ENCODE measurements at regions not wholly inside any gene's neighbourhood (a gene's known extent, or its start where the extent isn't known, plus 50 kb on each side); places are given as distances from the start of the nearest gene placed in this dataset.
A peak's percentile ranks its signal among the peaks of the same experiment; 100 is the strongest.

DNA sequence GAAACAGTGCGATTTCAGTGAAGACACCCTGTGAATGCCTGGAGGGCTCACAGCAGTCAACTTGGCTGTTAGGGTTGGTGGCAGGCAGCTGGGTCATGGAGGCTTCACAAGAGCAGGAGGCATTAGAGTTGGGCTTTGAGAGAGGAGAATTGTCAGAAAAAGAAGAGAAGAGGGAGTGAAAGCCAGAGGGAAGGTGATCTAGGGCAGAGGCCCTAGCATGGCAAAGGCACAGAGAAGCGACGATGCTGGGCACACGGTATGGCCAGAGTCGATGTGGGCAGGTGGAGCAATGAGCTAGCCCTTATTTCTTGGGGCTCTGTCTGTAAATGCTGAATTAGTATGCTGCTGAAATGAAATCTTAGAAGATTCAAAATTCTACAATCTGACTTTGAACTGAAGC, 52.6 kb upstream of the OLFM4 start:
- no peaks in the 10 kb centered on the region for H3K9me3 ChIP-seq (ENCODE audit: control insufficient read depth, low read depth, low read length)
- no peak overlapping the region for H3K9ac ChIP-seq (ENCODE audit: low read length)
- H3K4me3 ChIP-seq (ENCODE audit: low read length) = no peak overlapping the region
- H3K27me3 ChIP-seq (ENCODE audit: control insufficient read depth, insufficient read depth, low read length) = no peaks in the 10 kb centered on the region
- no peak overlapping the region for H3K27ac ChIP-seq (ENCODE audit: low read length)
- no peaks in the 10 kb centered on the region for H3K36me3 ChIP-seq (ENCODE audit: control insufficient read depth, low read depth, low read length)
- H3K4me1 ChIP-seq (ENCODE audit: control insufficient read depth, low read depth, low read length) = no peaks in the 10 kb centered on the region

DNA sequence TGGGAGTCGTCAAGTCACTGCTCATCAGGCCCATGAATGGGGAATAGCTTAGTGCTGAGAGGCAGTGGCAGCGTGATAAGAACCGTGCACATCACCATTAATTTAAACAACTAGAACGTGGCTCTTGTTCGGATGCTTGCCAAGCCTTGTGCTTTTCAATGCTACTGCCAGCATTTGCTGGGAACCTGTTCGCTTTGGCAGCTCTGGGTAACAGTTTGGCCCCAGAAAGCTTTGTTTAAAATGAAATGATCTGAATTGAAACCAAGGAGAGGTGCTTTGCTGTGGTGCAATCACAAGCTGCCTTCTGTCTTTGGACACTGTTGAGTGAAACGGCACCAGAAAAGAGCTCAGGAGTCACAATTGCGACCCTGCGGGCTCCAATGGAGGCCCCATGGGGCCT, 53.5 kb upstream of the OLFM4 start:
- Histone ChIP-seq H3K27ac (ENCODE audit: low read length) (no peak overlapping the region), H3K9me3 (ENCODE audit: control insufficient read depth, low read depth, low read length) (no peaks in the 10 kb centered on the region), H3K27me3 (ENCODE audit: control insufficient read depth, insufficient read depth, low read length) (no peaks in the 10 kb centered on the region), H3K9ac (ENCODE audit: low read length) (no peak overlapping the region), H3K36me3 (ENCODE audit: control insufficient read depth, low read depth, low read length) (no peaks in the 10 kb centered on the region), H3K4me1 (ENCODE audit: control insufficient read depth, low read depth, low read length) (no peaks in the 10 kb centered on the region), H3K4me3 (ENCODE audit: low read length) (no peak overlapping the region)

DNA sequence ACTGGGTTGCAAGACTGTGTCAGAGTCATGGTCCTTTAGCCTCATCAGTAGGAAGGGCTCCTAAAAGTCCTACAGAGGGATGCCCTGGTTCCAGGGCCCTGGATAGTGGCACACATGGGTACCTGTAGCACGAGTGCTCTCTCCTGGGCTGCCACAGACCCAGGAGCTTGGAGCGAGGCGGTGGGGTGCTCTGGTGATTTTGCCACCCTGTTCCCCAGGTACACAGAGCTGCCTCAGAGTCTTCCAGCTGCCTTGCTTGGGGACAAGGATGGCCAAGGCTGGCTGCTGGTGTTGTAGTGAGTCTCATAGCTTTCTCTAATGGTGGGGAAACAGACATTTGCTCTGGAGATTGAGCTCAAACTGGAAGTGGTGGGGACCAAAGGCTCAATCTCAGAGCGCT, 53.9 kb upstream of the OLFM4 start:
- H3K4me1 ChIP-seq (ENCODE audit: control insufficient read depth, low read depth, low read length) = no peaks in the 10 kb centered on the region
- no peaks in the 10 kb centered on the region for H3K27me3 ChIP-seq (ENCODE audit: control insufficient read depth, insufficient read depth, low read length)
- H3K36me3 ChIP-seq (ENCODE audit: control insufficient read depth, low read depth, low read length) = no peaks in the 10 kb centered on the region
- H3K9ac ChIP-seq (ENCODE audit: low read length) = no peak overlapping the region
- H3K27ac ChIP-seq (ENCODE audit: low read length) = no peak overlapping the region
- H3K9me3 ChIP-seq (ENCODE audit: control insufficient read depth, low read depth, low read length) = no peaks in the 10 kb centered on the region
- H3K4me3 ChIP-seq (ENCODE audit: low read length) = no peak overlapping the region

DNA sequence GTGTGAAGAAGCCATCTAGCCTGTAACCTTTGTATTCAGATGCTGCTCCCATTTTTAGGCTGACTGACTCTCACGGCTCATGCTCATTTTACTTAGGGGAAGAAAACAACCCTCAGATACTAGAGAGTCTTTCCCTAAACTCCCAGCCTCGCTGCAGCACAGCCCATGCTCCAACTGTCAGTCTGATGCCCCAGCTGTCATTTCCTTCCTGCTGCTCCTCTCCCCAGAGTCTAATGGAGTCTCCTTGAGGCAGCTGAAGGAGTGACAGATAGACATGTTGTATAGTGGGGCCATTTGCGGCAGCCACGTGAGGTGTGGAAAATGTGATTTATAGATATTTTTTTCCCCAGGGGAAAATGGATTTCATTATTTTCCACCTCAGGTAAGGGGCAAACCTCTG, 59.2 kb upstream of the OLFM4 start:
- H3K4me1 ChIP-seq (ENCODE audit: control insufficient read depth, low read depth, low read length) = peaks cover 5% of the 10 kb centered on the region
- H3K9ac ChIP-seq (ENCODE audit: low read length) = no peak overlapping the region
- no peaks in the 10 kb centered on the region for H3K9me3 ChIP-seq (ENCODE audit: control insufficient read depth, low read depth, low read length)
- H3K27ac ChIP-seq (ENCODE audit: low read length) = no peak overlapping the region
- no peaks in the 10 kb centered on the region for H3K36me3 ChIP-seq (ENCODE audit: control insufficient read depth, low read depth, low read length)
- H3K4me3 ChIP-seq (ENCODE audit: low read length) = no peak overlapping the region
- no peaks in the 10 kb centered on the region for H3K27me3 ChIP-seq (ENCODE audit: control insufficient read depth, insufficient read depth, low read length)

DNA sequence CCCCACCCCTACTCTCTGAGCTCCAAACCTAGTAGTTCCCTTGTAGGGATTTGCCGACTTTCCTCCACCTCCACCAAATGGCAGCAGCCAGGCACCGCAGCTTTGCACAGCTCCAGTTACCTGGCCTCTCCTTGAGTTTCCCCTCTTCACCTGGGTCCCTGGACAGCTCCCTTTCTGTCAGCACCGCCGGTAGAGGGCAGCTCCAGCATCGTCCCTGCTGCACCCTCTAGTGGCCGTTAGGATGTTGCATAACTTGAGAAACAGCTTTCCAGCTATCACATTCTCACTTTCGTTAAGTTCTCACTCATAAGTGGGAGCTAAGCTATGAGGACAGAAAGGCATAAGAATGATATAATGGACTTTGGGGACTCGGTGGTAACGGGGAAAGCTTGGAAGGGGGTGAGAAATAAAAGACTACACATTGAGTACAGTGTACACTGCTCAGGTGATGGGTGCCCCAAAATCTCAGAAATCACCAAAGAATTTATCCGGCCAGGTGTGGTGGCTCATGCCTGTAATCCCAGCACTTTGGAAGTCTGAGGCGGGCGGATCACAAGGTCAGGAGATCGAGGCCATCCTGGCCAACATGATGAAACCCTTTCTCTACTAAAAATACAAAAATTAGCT, 60.4 kb upstream of the OLFM4 start:
- H3K4me1 ChIP-seq (ENCODE audit: control insufficient read depth, low read depth, low read length) = peaks cover 14% of the 10 kb centered on the region
- no peaks in the 10 kb centered on the region for H3K9me3 ChIP-seq (ENCODE audit: control insufficient read depth, low read depth, low read length)
- H3K9ac ChIP-seq (ENCODE audit: low read length) = no peak overlapping the region
- H3K27me3 ChIP-seq (ENCODE audit: control insufficient read depth, insufficient read depth, low read length) = no peaks in the 10 kb centered on the region
- H3K36me3 ChIP-seq (ENCODE audit: control insufficient read depth, low read depth, low read length) = no peaks in the 10 kb centered on the region
- no peak overlapping the region for H3K4me3 ChIP-seq (ENCODE audit: low read length)
- H3K27ac ChIP-seq (ENCODE audit: low read length) = no peak overlapping the region

DNA sequence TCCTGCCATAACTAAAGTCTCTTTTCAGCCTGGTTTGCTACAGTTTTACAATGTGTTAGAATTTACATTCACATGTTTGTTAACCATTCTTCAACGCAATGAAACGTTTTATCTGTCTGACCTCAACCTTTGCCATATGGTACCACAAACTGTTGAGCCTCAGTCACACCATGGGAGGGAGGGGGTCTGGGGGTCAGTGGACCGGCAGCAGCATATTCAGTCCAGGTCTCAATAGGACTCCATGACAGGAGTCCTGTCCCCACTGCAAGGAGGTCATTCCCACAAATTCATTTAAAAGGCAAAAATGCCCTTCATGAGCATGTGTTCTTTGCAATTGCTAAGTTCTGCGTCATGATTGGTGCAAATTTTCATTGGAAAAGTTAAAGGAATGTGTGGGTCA, 66.6 kb upstream of the OLFM4 start:
- no peak overlapping the region for H3K4me3 ChIP-seq (ENCODE audit: low read length)
- no peaks in the 10 kb centered on the region for H3K9me3 ChIP-seq (ENCODE audit: control insufficient read depth, low read depth, low read length)
- H3K4me1 ChIP-seq (ENCODE audit: control insufficient read depth, low read depth, low read length) = peaks cover 32% of the 10 kb centered on the region
- no peaks in the 10 kb centered on the region for H3K27me3 ChIP-seq (ENCODE audit: control insufficient read depth, insufficient read depth, low read length)
- H3K27ac ChIP-seq (ENCODE audit: low read length) = no peak overlapping the region
- H3K36me3 ChIP-seq (ENCODE audit: control insufficient read depth, low read depth, low read length) = no peaks in the 10 kb centered on the region
- H3K9ac ChIP-seq (ENCODE audit: low read length) = no peak overlapping the region

DNA sequence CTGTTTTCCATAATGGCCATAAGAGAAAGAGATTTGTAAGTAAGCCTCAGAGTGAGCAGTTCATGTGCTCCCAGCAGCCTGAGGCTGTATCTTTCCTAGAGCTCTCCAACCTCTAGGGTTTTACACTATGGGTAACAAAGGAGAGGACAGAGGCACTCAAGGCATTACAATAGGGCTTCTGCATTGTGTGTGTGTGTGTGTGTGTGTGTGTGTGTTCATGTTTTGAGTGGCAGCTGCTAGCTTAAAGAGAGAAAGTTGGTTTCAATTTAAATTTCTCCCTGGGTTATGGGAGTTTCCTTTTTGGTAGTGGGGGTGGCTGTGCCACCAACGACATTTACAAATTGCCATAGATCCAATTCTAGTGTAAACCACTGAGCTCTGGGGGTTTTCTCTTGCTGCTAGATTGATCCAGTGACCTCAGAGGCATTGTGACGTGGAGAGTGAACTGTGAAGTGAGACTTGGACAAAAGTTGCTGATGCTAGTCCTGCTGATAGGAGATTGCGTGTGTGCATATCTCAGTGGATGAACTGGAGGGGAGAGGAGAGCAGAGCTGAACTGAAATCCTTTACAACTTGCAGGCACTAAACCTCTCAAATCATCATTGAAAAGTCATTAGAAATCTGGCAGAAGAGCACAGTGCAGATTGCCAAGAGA, 67.2 kb upstream of the OLFM4 start:
- H3K4me1 ChIP-seq (ENCODE audit: control insufficient read depth, low read depth, low read length) = peaks cover 38% of the 10 kb centered on the region
- no peaks in the 10 kb centered on the region for H3K27me3 ChIP-seq (ENCODE audit: control insufficient read depth, insufficient read depth, low read length)
- H3K36me3 ChIP-seq (ENCODE audit: control insufficient read depth, low read depth, low read length) = no peaks in the 10 kb centered on the region
- no peak overlapping the region for H3K27ac ChIP-seq (ENCODE audit: low read length)
- no peaks in the 10 kb centered on the region for H3K9me3 ChIP-seq (ENCODE audit: control insufficient read depth, low read depth, low read length)
- no peak overlapping the region for H3K9ac ChIP-seq (ENCODE audit: low read length)
- H3K4me3 ChIP-seq (ENCODE audit: low read length) = no peak overlapping the region

DNA sequence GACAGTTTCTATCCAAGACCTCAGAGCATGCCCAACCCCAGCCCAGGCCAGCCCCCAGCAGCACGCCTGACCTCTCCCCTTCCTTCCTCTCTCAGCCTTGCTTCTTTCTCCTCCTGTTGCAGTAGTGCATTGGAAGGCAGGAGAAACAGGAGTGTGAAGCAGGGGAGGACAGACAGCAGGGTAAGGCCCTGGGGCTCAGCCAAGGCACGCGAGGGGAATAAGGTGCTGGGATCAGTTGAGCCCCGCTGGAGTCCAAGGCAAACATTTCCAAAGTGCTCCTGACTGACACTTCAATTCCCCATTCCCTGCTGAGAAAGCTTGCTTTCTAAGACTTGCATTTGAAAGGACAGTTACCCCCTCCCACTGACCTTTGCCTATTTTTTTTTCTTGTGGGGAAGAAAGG, 73.1 kb upstream of the OLFM4 start:
- Histone ChIP-seq H3K36me3 (ENCODE audit: control insufficient read depth, low read depth, low read length) (no peaks in the 10 kb centered on the region), H3K9ac (ENCODE audit: low read length) (no peak overlapping the region), H3K9me3 (ENCODE audit: control insufficient read depth, low read depth, low read length) (no peaks in the 10 kb centered on the region)

DNA sequence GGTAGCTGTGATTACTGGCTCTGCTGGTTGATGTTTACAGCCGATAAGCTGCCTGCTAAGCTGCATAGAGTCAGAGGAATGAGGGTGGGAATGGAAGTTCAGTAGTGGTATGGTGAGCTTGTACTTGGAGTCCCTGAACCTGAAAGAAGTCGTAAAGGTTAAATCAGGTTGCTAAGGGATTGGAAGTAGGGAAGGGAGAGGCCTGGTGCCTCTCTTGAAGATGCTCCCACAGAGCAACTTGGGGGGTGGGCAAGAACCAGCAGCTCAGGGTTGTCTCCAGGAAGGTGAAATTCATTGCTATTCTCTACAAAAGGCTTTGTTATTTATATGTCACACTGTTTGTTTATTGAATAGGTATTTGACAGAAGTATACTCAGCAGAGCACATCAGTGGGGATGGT, 73.8 kb upstream of the OLFM4 start:
- peaks cover 45% of the 10 kb centered on the region for H3K4me1 ChIP-seq (ENCODE audit: control insufficient read depth, low read depth, low read length)
- no peaks in the 10 kb centered on the region for H3K27me3 ChIP-seq (ENCODE audit: control insufficient read depth, insufficient read depth, low read length)
- no peak overlapping the region for H3K27ac ChIP-seq (ENCODE audit: low read length)
- peak overlapping the region; percentile 34 for H3K4me3 ChIP-seq (ENCODE audit: low read length)
- no peak overlapping the region for H3K9ac ChIP-seq (ENCODE audit: low read length)
- no peaks in the 10 kb centered on the region for H3K36me3 ChIP-seq (ENCODE audit: control insufficient read depth, low read depth, low read length)
- no peaks in the 10 kb centered on the region for H3K9me3 ChIP-seq (ENCODE audit: control insufficient read depth, low read depth, low read length)

More for the DNA sequence above, 73.1 kb upstream of the OLFM4 start:
- Histone ChIP-seq H3K27ac (ENCODE audit: low read length) (no peak overlapping the region), H3K27me3 (ENCODE audit: control insufficient read depth, insufficient read depth, low read length) (no peaks in the 10 kb centered on the region), H3K4me3 (ENCODE audit: low read length) (peak overlapping the region; percentile 34), H3K4me1 (ENCODE audit: control insufficient read depth, low read depth, low read length) (peaks cover 46% of the 10 kb centered on the region)

DNA sequence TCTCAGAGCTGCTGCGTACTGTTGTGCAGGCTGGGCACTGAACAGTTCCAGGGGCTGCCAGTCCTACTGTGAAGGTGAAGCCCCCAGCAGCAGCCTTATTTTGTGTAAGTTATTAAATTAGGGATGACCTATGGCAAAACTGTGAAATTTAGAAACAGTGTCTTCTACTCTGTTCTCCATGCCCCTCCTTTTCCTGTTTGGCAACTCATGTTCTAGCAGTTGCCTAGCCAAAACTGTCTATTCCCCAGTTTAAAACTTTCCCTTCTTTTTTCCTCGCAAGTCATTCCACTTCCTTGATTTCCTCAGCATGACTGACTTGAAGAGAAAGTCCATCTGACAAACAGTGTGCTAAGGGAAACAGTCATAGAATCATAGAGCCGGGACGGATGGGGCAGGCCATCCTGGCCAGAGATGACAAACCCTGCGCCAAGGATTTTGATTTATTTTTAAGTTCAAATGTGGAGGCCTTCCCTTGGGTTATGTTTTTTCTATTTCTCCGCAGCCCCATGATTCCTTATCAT, 78.1 kb upstream of the OLFM4 start:
- no peak overlapping the region for H3K27ac ChIP-seq (ENCODE audit: low read length)
- no peaks in the 10 kb centered on the region for H3K27me3 ChIP-seq (ENCODE audit: control insufficient read depth, insufficient read depth, low read length)
- H3K9ac ChIP-seq (ENCODE audit: low read length) = no peak overlapping the region
- peaks cover 42% of the 10 kb centered on the region for H3K4me1 ChIP-seq (ENCODE audit: control insufficient read depth, low read depth, low read length)
- H3K4me3 ChIP-seq (ENCODE audit: low read length) = no peak overlapping the region
- no peaks in the 10 kb centered on the region for H3K9me3 ChIP-seq (ENCODE audit: control insufficient read depth, low read depth, low read length)
- H3K36me3 ChIP-seq (ENCODE audit: control insufficient read depth, low read depth, low read length) = no peaks in the 10 kb centered on the region

DNA sequence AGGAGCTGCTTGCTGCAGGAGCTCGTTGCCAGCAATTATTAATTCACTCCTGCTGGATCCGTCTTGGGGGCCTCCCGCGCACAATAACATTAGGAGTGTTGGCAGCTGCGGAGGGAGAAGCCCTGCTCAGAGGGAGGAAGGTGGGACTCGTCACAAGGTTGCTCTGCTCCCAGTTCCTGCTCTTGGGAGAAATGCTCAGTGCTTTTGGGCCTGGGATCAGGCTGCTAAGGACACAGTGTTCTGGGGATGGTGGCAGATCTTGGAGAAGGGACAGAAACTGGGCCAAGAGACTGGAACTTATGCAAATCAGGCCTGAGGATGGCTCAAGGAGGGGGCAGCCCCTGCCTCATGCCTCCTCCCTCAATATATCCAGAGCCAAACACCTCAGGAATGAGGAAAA, 78.9 kb upstream of the OLFM4 start:
- no peak overlapping the region for H3K4me3 ChIP-seq (ENCODE audit: low read length)

DNA sequence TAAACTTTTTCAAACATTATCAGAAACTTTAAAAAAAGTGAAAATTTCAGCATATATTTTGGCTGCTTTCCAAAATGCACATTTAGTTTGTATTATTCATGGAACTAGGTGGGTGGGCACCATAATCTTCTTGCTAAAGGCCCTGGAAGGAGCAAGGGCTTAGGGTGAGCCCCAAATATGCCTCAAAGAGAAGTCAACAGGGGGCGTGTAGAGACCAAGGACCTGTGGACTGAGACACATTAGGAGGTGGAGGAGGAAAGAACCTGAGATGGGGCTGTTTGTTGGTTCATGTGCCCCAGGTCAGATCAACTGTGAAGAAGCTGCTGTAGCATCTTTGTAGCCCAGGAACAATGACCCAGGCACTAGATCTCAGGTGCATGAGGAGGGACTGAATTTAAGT, 79.6 kb upstream of the OLFM4 start:
- H3K36me3 ChIP-seq (ENCODE audit: control insufficient read depth, low read depth, low read length) = no peaks in the 10 kb centered on the region
- H3K9me3 ChIP-seq (ENCODE audit: control insufficient read depth, low read depth, low read length) = no peaks in the 10 kb centered on the region
- no peak overlapping the region for H3K27ac ChIP-seq (ENCODE audit: low read length)
- H3K4me3 ChIP-seq (ENCODE audit: low read length) = no peak overlapping the region
- no peaks in the 10 kb centered on the region for H3K27me3 ChIP-seq (ENCODE audit: control insufficient read depth, insufficient read depth, low read length)
- H3K4me1 ChIP-seq (ENCODE audit: control insufficient read depth, low read depth, low read length) = peaks cover 28% of the 10 kb centered on the region
- H3K9ac ChIP-seq (ENCODE audit: low read length) = no peak overlapping the region

More for the DNA sequence above, 78.9 kb upstream of the OLFM4 start:
- H3K27me3 ChIP-seq (ENCODE audit: control insufficient read depth, insufficient read depth, low read length) = no peaks in the 10 kb centered on the region
- no peaks in the 10 kb centered on the region for H3K36me3 ChIP-seq (ENCODE audit: control insufficient read depth, low read depth, low read length)
- H3K27ac ChIP-seq (ENCODE audit: low read length) = no peak overlapping the region
- H3K9ac ChIP-seq (ENCODE audit: low read length) = no peak overlapping the region
- no peaks in the 10 kb centered on the region for H3K9me3 ChIP-seq (ENCODE audit: control insufficient read depth, low read depth, low read length)
- H3K4me1 ChIP-seq (ENCODE audit: control insufficient read depth, low read depth, low read length) = peaks cover 34% of the 10 kb centered on the region
